Mucosa of rectum (tissue), 2 donors: ENCODE measurements at regions not wholly inside any gene's neighbourhood (a gene's known extent, or its start where the extent isn't known, plus 50 kb on each side); places are given as distances from the start of the nearest gene placed in this dataset.

ENCODE experiments used
- H3K27ac ChIP-seq, 2 donors: one replicate each; pipeline ENCODE4 v1.7.0; 2013; ENCODE audit warnings: inconsistent platforms in 2 of 2, low read depth in 2 of 2, low read length in 2 of 2
- H3K27me3 ChIP-seq, 2 donors: one replicate each; pipeline ENCODE4 v1.7.0; 2013; ENCODE audit warnings: low read length in 2 of 2; ENCODE audit not compliant: control insufficient read depth in 2 of 2, insufficient read depth in 2 of 2
- H3K36me3 ChIP-seq, 2 donors: one replicate each; pipeline ENCODE4 v1.7.0; 2013; ENCODE audit warnings: low read length in 2 of 2; ENCODE audit not compliant: control insufficient read depth in 2 of 2, insufficient read depth in 2 of 2
- H3K4me1 ChIP-seq, 2 donors: one replicate each; pipeline ENCODE4 v1.7.0; 2013; ENCODE audit warnings: low read length in 2 of 2, mild to moderate bottlenecking in 1 of 2; ENCODE audit not compliant: control insufficient read depth in 2 of 2, insufficient read depth in 2 of 2
- H3K4me3 ChIP-seq, 2 donors: one replicate each; pipeline ENCODE4 v1.7.0; 2013; ENCODE audit warnings: low read length in 2 of 2
- H3K9ac ChIP-seq, 2 donors: one replicate each; pipeline ENCODE4 v1.7.0; 2013; ENCODE audit warnings: low read length in 2 of 2, low read depth in 1 of 2, mild to moderate bottlenecking in 1 of 2
- H3K9me3 ChIP-seq, 2 donors: one replicate each; pipeline ENCODE4 v1.7.0; 2013; ENCODE audit warnings: low read length in 2 of 2; ENCODE audit not compliant: control insufficient read depth in 2 of 2
- donor health status: healthy.
- donor health status: Normal muscosa, but diverticular disease.

GRCh38 chr11:116454951-116455350 is 317.8 kb downstream of the BUD13 start:
- Histone ChIP-seq H3K27me3 (no peaks in the 10 kb centered on the region), H3K36me3 (no peaks in the 10 kb centered on the region), H3K9me3 (peaks cover 0 to 3% of the 10 kb centered on the region in 2 donors), H3K4me1 (peaks cover 0 to 16% of the 10 kb centered on the region in 2 donors), H3K9ac (no peak overlapping the region), H3K27ac (no peak overlapping the region), H3K4me3 (no peak overlapping the region)

DNA sequence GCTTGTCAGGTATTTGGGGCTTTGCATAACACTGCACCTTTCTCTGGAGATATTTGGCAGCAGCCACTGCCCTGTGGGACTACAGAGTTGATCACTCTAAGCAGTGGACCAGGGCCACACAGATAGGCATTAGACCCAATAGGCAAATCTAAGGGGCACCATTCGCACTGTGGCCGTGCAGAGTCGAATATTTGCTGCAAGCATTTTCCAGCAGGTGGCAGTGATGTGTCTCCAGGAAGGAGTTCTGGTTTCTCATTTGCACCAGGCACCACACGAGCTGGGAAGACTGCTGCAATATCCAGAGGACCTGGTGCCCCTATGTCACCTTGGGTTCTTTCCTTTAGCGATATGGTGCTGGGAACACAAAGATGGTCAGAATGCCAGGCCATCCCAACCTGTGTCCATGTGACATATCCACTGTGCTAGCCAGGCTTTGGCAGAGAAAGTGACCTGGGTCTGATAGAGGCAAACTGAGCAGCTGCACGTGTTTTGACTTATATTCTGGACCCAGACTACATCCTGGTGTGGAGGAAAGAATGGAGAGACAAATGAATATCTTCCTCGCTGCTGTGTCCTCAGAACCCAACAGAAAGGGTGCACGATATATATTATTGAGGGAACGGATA is 318.7 kb downstream of the BUD13 start:
- Histone ChIP-seq H3K9me3 (peaks cover 0 to 3% of the 10 kb centered on the region in 2 donors), H3K27ac (no peak overlapping the region), H3K27me3 (no peaks in the 10 kb centered on the region), H3K4me3 (no peak overlapping the region), H3K4me1 (peaks cover 0 to 9% of the 10 kb centered on the region in 2 donors), H3K9ac (no peak overlapping the region), H3K36me3 (no peaks in the 10 kb centered on the region)

- Histone ChIP-seq H3K27ac (no peak overlapping the region), H3K9ac (no peak overlapping the region), H3K4me1 (no peaks in the 10 kb centered on the region), H3K9me3 (peaks cover 0 to 3% of the 10 kb centered on the region in 2 donors), H3K27me3 (no peaks in the 10 kb centered on the region), H3K4me3 (no peak overlapping the region), H3K36me3 (no peaks in the 10 kb centered on the region)
These were observed 320.3 kb downstream of the BUD13 start for GRCh38 chr11:116452461-116452860.

DNA sequence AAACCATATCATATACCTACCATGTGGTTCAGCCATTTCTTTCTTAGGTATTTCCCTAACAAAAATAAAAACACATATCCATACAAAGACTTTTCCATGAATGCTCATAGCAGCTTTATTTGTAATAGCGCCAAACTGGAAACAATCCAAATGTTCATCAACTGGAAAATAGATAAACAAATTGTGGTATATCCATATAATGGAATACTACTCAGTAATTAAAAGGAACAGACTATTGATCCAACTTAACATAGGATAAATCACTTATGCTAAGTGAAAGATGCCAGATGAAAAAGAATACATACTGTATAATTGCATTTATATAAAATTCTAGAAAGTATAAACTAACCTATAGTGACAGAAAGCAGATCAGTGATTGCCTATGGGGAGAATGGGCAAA is 323.3 kb downstream of the BUD13 start:
- H3K27ac ChIP-seq: no peak overlapping the region
- H3K4me1 ChIP-seq: peaks cover 4 to 6% of the 10 kb centered on the region in 2 donors
- no peak overlapping the region for H3K4me3 ChIP-seq
- no peaks in the 10 kb centered on the region for H3K27me3 ChIP-seq
- no peaks in the 10 kb centered on the region for H3K36me3 ChIP-seq
- H3K9me3 ChIP-seq: peaks cover 0 to 3% of the 10 kb centered on the region in 2 donors
- H3K9ac ChIP-seq: no peak overlapping the region

DNA sequence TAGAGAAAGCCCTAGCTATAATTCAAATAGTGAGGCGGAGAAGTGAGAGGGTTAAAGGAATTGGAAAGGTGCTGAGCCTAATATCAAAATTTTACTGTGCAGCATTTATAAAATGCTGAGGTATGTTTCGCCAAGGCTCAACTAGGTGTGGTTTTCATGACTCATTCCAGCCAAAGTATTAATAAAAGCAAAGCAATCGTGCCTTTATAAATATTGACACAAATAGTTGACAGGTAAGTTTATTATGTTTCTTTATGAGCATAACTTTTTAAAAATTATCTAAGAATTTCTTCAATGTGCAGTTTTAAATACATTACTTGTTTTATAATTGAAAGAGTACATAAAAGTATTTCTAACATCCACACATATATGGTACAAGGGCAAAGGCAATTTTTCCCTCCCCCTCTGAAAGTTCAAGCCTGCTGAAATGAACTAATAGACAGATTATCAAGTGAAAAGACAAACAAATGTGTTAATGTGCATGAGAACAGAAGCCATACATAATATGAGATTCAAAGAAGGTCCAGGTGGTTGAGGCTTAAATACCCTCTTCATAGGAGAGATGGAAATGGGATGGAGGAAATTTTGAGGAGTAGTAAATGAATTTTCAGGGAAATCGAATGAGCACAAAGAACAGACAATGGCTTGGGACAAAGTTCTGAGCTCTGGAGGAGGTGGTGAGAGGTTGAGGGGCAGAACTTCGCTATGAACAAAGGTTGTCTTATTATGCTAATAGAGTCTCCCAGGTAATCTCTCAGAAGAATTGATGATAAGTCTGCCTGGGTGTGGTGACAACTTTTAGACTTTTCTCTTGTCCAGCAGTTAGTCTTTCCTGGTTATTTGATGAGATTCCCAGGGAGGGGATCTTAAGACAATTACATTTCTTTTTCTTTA is 326.5 kb downstream of the BUD13 start:
- Histone ChIP-seq H3K27me3 (no peaks in the 10 kb centered on the region), H3K9ac (no peak overlapping the region), H3K9me3 (no peaks in the 10 kb centered on the region), H3K4me3 (no peak overlapping the region), H3K4me1 (peaks cover 4 to 6% of the 10 kb centered on the region in 2 donors), H3K27ac (no peak overlapping the region), H3K36me3 (no peaks in the 10 kb centered on the region)

- Histone ChIP-seq H3K27me3 (no peaks in the 10 kb centered on the region), H3K9ac (no peak overlapping the region), H3K9me3 (no peaks in the 10 kb centered on the region), H3K4me3 (no peak overlapping the region), H3K4me1 (peaks cover 4 to 6% of the 10 kb centered on the region in 2 donors), H3K27ac (no peak overlapping the region), H3K36me3 (no peaks in the 10 kb centered on the region)
These were observed 327.4 kb downstream of the BUD13 start for GRCh38 chr11:116445108-116446047.

- Histone ChIP-seq H3K4me3 (no peak overlapping the region), H3K9ac (no peak overlapping the region), H3K27me3 (no peaks in the 10 kb centered on the region), H3K4me1 (peaks cover 4 to 6% of the 10 kb centered on the region in 2 donors), H3K27ac (no peak overlapping the region), H3K9me3 (no peaks in the 10 kb centered on the region), H3K36me3 (no peaks in the 10 kb centered on the region)
These were observed 330.5 kb downstream of the BUD13 start for GRCh38 chr11:116442238-116442752.

DNA sequence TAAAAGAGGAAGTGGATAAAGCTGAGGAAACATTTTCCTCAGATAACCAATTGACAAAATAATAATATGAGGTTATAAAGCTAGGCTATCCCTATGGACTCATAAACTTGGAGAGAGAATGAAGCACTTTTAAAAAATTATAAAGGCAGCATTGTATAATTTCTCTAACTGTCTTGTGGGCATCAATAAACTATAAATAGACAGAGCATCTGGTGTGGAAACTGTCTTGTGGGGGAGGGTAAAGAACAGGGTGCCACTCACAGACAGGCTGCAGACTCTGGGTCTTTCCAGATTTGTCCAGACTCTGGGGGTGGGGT is 333.5 kb downstream of the BUD13 start:
- Histone ChIP-seq H3K4me1 (no peaks in the 10 kb centered on the region), H3K4me3 (no peak overlapping the region), H3K27ac (no peak overlapping the region), H3K9me3 (no peaks in the 10 kb centered on the region), H3K9ac (no peak overlapping the region), H3K27me3 (no peaks in the 10 kb centered on the region), H3K36me3 (no peaks in the 10 kb centered on the region)

- H3K9ac ChIP-seq: no peak overlapping the region
- H3K27me3 ChIP-seq: no peaks in the 10 kb centered on the region
- no peaks in the 10 kb centered on the region for H3K36me3 ChIP-seq
- no peak overlapping the region for H3K27ac ChIP-seq
- no peaks in the 10 kb centered on the region for H3K4me1 ChIP-seq
- no peak overlapping the region for H3K4me3 ChIP-seq
- H3K9me3 ChIP-seq: no peaks in the 10 kb centered on the region
These were observed 334.0 kb downstream of the BUD13 start for GRCh38 chr11:116438651-116439360.
